GM12872 (cell line): ENCODE measurements at regions not wholly inside any gene's neighbourhood (a gene's known extent, or its start where the extent isn't known, plus 50 kb on each side); places are given as distances from the start of the nearest gene placed in this dataset.

ENCODE experiments used
- CTCF ChIP-seq: IDR thresholded peaks from 3 replicates; pipeline ENCODE4 v1.5.1; 2011; ENCODE audit warnings: low read depth, mild to moderate bottlenecking, low read length, moderate library complexity; ENCODE audit not compliant: insufficient read depth

- TF ChIP-seq CTCF = no peak
Measured at GRCh38 chr11:32531528-32531927, 52.1 kb upstream of the EIF3M start.

GRCh38 chr11:32529994-32530588, 53.5 kb upstream of the EIF3M start:
- no peak for TF ChIP-seq CTCF

- TF ChIP-seq CTCF = no peak
Measured at GRCh38 chr11:32527261-32528175, 56.1 kb upstream of the EIF3M start.

GRCh38 chr11:32526760-32527159, 56.9 kb upstream of the EIF3M start:
- no peak for TF ChIP-seq CTCF

- TF ChIP-seq CTCF = no peak
Measured at GRCh38 chr11:32511926-32512325, 71.7 kb upstream of the EIF3M start.

- no peak for TF ChIP-seq CTCF
Measured at GRCh38 chr11:32510039-32510438, 73.6 kb upstream of the EIF3M start.

GRCh38 chr11:32508780-32509179, 73.4 kb upstream of the WT1 start:
- TF ChIP-seq CTCF = no peak
